Body of pancreas (tissue), 4 donors: ENCODE measurements at regions not wholly inside any gene's neighbourhood (a gene's known extent, or its start where the extent isn't known, plus 50 kb on each side); places are given as distances from the start of the nearest gene placed in this dataset.

Experiments
- CTCF ChIP-seq, 7 experiments: fragments of 450-650 bp in 4 of 7; fragments of 200-600 bp in 3 of 7; sonication (generic) in 3 of 7; IDR thresholded peaks; one replicate each; pipeline ENCODE4 v1.5.1; 2016 to 2019; ENCODE audit warnings: antibody characterized with exemption in 7 of 7
- POLR2A ChIP-seq, 3 donors: fragments of 450-650 bp; IDR thresholded peaks; one replicate each; pipeline ENCODE4 v1.6.1; 2016; ENCODE audit warnings: antibody characterized with exemption in 3 of 3, mild to moderate bottlenecking in 2 of 3

DNA sequence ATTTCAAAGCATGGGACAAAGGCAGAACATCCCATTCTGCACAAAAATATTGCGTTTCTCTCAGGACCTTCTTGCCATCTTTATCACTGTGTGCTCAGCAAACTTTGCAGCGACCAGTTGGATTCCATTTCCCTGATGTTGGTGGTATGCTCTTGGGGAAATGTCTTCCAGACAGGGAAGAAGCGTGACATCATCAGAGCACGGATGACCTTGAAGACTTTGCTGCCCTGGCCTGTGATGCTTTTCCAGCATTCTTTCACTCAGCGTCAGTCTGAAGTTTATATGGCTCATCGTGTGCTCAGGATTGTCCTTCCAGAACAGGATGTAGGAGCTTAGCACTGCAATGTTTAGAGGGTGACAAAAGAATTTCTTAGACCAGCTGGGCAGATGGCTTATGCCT lies 131.4 kb upstream of the F3 start:
- TF ChIP-seq CTCF (IDR thresholded peaks at IDR 0.05) (no peak), POLR2A (IDR thresholded peaks at IDR 0.05) (no peak)
